Endodermal cell (in vitro differentiated cells): ENCODE measurements at regions not wholly inside any gene's neighbourhood (a gene's known extent, or its start where the extent isn't known, plus 50 kb on each side); places are given as distances from the start of the nearest gene placed in this dataset.

ENCODE experiments used
- DNase-seq: peaks from one replicate; pipeline ENCODE4 v3.0.0-alpha.2; 2017
- H3K27ac ChIP-seq: 2 replicates; pipeline ENCODE4 v1.5.1; 2013; ENCODE audit warnings: mild to moderate bottlenecking, low read depth, low read length, moderate library complexity
- H3K27me3 ChIP-seq: 2 replicates; pipeline ENCODE4 v1.6.1; 2013; ENCODE audit warnings: mild to moderate bottlenecking, low read length, moderate library complexity; ENCODE audit not compliant: insufficient read depth, control insufficient read depth, poor library complexity, severe bottlenecking
- H3K36me3 ChIP-seq: 2 replicates; pipeline ENCODE4 v1.7.0; 2013; ENCODE audit warnings: mild to moderate bottlenecking, low read length, moderate library complexity; ENCODE audit not compliant: control insufficient read depth, insufficient read depth
- H3K4me1 ChIP-seq: one replicate; pipeline ENCODE4 v1.7.0; 2013; ENCODE audit warnings: low read length; ENCODE audit not compliant: control insufficient read depth, insufficient read depth
- H3K4me3 ChIP-seq: 2 replicates; pipeline ENCODE4 v1.5.1; 2013; ENCODE audit warnings: mild to moderate bottlenecking, low read length, moderate library complexity
- H3K9ac ChIP-seq: 2 replicates; pipeline ENCODE4 v1.6.1; 2013; ENCODE audit warnings: mild to moderate bottlenecking, low read length, moderate library complexity; ENCODE audit not compliant: poor library complexity, severe bottlenecking; ENCODE audit errors: extremely low read depth
- H3K9me3 ChIP-seq: 2 replicates; pipeline ENCODE4 v1.6.1; 2013; ENCODE audit warnings: mild to moderate bottlenecking, low read length, moderate library complexity; ENCODE audit not compliant: control insufficient read depth
- H3K27ac Mint-ChIP-seq: 2 replicates; pipeline ENCODE4 v1.8.0; 2020; ENCODE audit warnings: mixed read lengths
- H3K27me3 Mint-ChIP-seq: 2 replicates; pipeline ENCODE4 v1.8.0; 2021; ENCODE audit warnings: mild to moderate bottlenecking, mixed read lengths; ENCODE audit not compliant: insufficient read depth
- H3K36me3 Mint-ChIP-seq: 2 replicates; pipeline ENCODE4 v1.8.0; 2020; ENCODE audit warnings: low read depth, mixed read lengths
- H3K4me1 Mint-ChIP-seq: 2 replicates; pipeline ENCODE4 v1.8.0; 2020; ENCODE audit warnings: mixed read lengths
- H3K4me3 Mint-ChIP-seq: 2 replicates; pipeline ENCODE4 v1.8.0; 2020; ENCODE audit warnings: mild to moderate bottlenecking, moderate library complexity, mixed read lengths
- H3K9me3 Mint-ChIP-seq: 2 replicates; pipeline ENCODE4 v1.8.0; 2020; ENCODE audit warnings: mild to moderate bottlenecking, mixed read lengths
- CTCF ChIP-seq: fragments of 200-600 bp; sonication (generic); conservative IDR thresholded peaks from 2 replicates; pipeline ENCODE4 v1.5.0; 2021; ENCODE audit warnings: antibody characterized with exemption, mild to moderate bottlenecking
- WGBS, 2 experiments: methylation state at CpG; one replicate each; pipeline versions ENCODE4 v1.1.5 to v1.1.7; 2013; ENCODE audit warnings: missing lambda C conversion rate in 2 of 2, mixed read lengths in 1 of 2; ENCODE audit not compliant: insufficient coverage in 1 of 2, insufficient read length in 1 of 2; 5-methylcytosine and 5-hydroxymethylcytosine counted together

GRCh38 chr5:141742866-141743851, 61.1 kb upstream of the ARAP3 start:
- Histone ChIP-seq H3K4me1 (no peaks in the 10 kb centered on the region), H3K9me3 (no peaks in the 10 kb centered on the region), H3K27ac (no peak overlapping the region), H3K36me3 (no peaks in the 10 kb centered on the region), H3K9ac (no peak overlapping the region), H3K4me3 (no peak overlapping the region), H3K27me3 (peaks cover 3% of the 10 kb centered on the region)
- DNase-seq = peak; percentile 92
- Mint-ChIP-seq H3K9me3 (no peaks in the 10 kb centered on the region), H3K4me1 (peaks cover 3% of the 10 kb centered on the region), H3K27ac (no peak overlapping the region), H3K27me3 (peaks cover 5% of the 10 kb centered on the region), H3K4me3 (no peak overlapping the region), H3K36me3 (no peaks in the 10 kb centered on the region)
- no peak for TF ChIP-seq CTCF
- 35 to 51% methylated on average over 8 to 18 of the region's 18 CpGs for WGBS, 2 experiments

GRCh38 chr5:141742144-141742543, 60.1 kb upstream of the ARAP3 start:
- Histone ChIP-seq H3K9me3 (no peaks in the 10 kb centered on the region), H3K4me1 (no peaks in the 10 kb centered on the region), H3K4me3 (no peak overlapping the region), H3K9ac (no peak overlapping the region), H3K27ac (no peak overlapping the region), H3K27me3 (no peaks in the 10 kb centered on the region), H3K36me3 (no peaks in the 10 kb centered on the region)
- Mint-ChIP-seq H3K4me3 (no peak overlapping the region), H3K9me3 (no peaks in the 10 kb centered on the region), H3K4me1 (peaks cover 3% of the 10 kb centered on the region), H3K27me3 (peaks cover 3% of the 10 kb centered on the region), H3K27ac (no peak overlapping the region), H3K36me3 (no peaks in the 10 kb centered on the region)
- no peak for DNase-seq
- WGBS, 2 experiments = 82% methylated on average over 1 of the region's 1 CpG; no CpG with 5 or more reads in 1 of the 2 experiments
- TF ChIP-seq CTCF = no peak

- no peak overlapping the region for H3K27ac Mint-ChIP-seq
- H3K4me3 Mint-ChIP-seq = no peak overlapping the region
- Histone ChIP-seq H3K27ac (no peak overlapping the region), H3K4me3 (no peak overlapping the region), H3K36me3 (no peaks in the 10 kb centered on the region), H3K4me1 (no peaks in the 10 kb centered on the region), H3K9ac (no peak overlapping the region), H3K9me3 (no peaks in the 10 kb centered on the region), H3K27me3 (no peaks in the 10 kb centered on the region)
- no peaks in the 10 kb centered on the region for H3K36me3 Mint-ChIP-seq
- WGBS, 2 experiments = 68 to 83% methylated on average over 5 to 6 of the region's 6 CpGs
- no peak for TF ChIP-seq CTCF
- peaks cover 3% of the 10 kb centered on the region for H3K27me3 Mint-ChIP-seq
- H3K4me1 Mint-ChIP-seq = peaks cover 3% of the 10 kb centered on the region
- no peaks in the 10 kb centered on the region for H3K9me3 Mint-ChIP-seq
- DNase-seq = peak; percentile 23
Observed at GRCh38 chr5:141740885-141741284, 58.9 kb upstream of the ARAP3 start.
